Mesendoderm (in vitro differentiated cells): ENCODE measurements at regions not wholly inside any gene's neighbourhood (a gene's known extent, or its start where the extent isn't known, plus 50 kb on each side); places are given as distances from the start of the nearest gene placed in this dataset.

ENCODE experiments used
- DNase-seq: peaks from one replicate; pipeline ENCODE4 v3.0.0; 2013
- H2AK5ac ChIP-seq: 2 replicates; pipeline ENCODE4 v1.6.1; 2013; ENCODE audit warnings: low read length, inconsistent platforms
- H2BK120ac ChIP-seq: 2 replicates; pipeline ENCODE4 v1.6.1; 2013; ENCODE audit warnings: low read depth, mild to moderate bottlenecking, low read length, moderate library complexity, mixed read lengths
- H2BK15ac ChIP-seq: replicated peaks from 2 replicates; pipeline ENCODE4 v1.6.1; 2013; ENCODE audit warnings: low read depth, mild to moderate bottlenecking, moderate library complexity
- H2BK5ac ChIP-seq: 2 replicates; pipeline ENCODE4 v1.6.1; 2013; ENCODE audit warnings: low read length, inconsistent platforms
- H3K18ac ChIP-seq: 2 replicates; pipeline ENCODE4 v1.6.1; 2013; ENCODE audit warnings: mild to moderate bottlenecking, low read length, mixed read lengths
- H3K23ac ChIP-seq: one replicate; pipeline ENCODE4 v1.6.1; 2013; ENCODE audit warnings: low read length
- H3K27ac ChIP-seq: 2 replicates; pipeline ENCODE4 v1.5.1; 2013; ENCODE audit warnings: low read depth, mild to moderate bottlenecking, inconsistent platforms, low read length, moderate library complexity
- H3K27me3 ChIP-seq: 2 replicates; pipeline ENCODE4 v1.6.1; 2013; ENCODE audit warnings: low read length, control low read depth, mild to moderate bottlenecking, inconsistent platforms; ENCODE audit not compliant: insufficient read depth, poor library complexity
- H3K36me3 ChIP-seq: 2 replicates; pipeline ENCODE4 v1.6.1; 2013; ENCODE audit warnings: low read length, inconsistent platforms; ENCODE audit not compliant: control insufficient read depth, insufficient read depth
- H3K4ac ChIP-seq: one replicate; pipeline ENCODE4 v1.6.1; 2013; ENCODE audit warnings: low read depth, mild to moderate bottlenecking, low read length, moderate library complexity
- H3K4me1 ChIP-seq: 2 replicates; pipeline ENCODE4 v1.6.1; 2013; ENCODE audit warnings: low read depth, low read length, inconsistent platforms; ENCODE audit not compliant: control insufficient read depth
- H3K4me2 ChIP-seq: 2 replicates; pipeline ENCODE4 v1.6.1; 2013; ENCODE audit warnings: low read length
- H3K4me3 ChIP-seq: 2 replicates; pipeline ENCODE4 v1.5.1; 2013; ENCODE audit warnings: mild to moderate bottlenecking, low read length
- H3K56ac ChIP-seq: one replicate; pipeline ENCODE4 v1.6.1; 2013; ENCODE audit warnings: low read length
- H3K79me1 ChIP-seq: 2 replicates; pipeline ENCODE4 v1.6.1; 2013; ENCODE audit warnings: low read length, inconsistent platforms
- H3K79me2 ChIP-seq: 2 replicates; pipeline ENCODE4 v1.6.1; 2013; ENCODE audit warnings: mild to moderate bottlenecking, low read length; ENCODE audit not compliant: control insufficient read depth, insufficient read depth
- H3K9ac ChIP-seq: 2 replicates; pipeline ENCODE4 v1.6.1; 2013; ENCODE audit warnings: low read length, inconsistent platforms
- H4K5ac ChIP-seq: one replicate; pipeline ENCODE4 v1.6.1; 2013; ENCODE audit warnings: low read length
- H4K8ac ChIP-seq: one replicate; pipeline ENCODE4 v1.6.1; 2013; ENCODE audit warnings: low read depth, mild to moderate bottlenecking, control low read depth, low read length, moderate library complexity
- WGBS: extraction: QIAGEN DNeasy Blood & Tissue Kit; methylation state at CpG from one replicate; pipeline ENCODE4 v1.1.7; 2013; ENCODE audit warnings: low lambda C conversion rate, missing lambda C conversion rate; ENCODE audit not compliant: insufficient coverage; ENCODE audit errors: extremely low coverage; 5-methylcytosine and 5-hydroxymethylcytosine counted together

DNA sequence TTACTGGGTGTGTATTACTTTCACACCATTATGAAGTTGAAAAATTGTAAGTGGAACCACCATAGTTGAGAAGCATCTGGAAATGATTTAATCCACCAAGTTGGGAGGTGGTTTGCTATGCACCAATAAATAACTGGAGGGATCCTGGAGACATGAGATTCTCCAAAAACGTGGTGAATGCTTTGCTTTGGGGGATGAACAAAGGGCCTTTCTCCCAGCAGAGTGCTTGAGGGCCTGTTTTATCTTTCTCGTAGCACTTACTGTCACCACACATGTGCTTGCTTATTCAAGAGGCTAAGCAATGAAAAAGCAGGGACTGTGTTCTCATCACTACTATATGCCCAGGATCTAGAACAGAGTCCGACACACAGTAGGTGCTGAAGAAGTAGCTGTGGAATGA lies 371.1 kb downstream of the DHX35 start:
- Histone ChIP-seq H2BK5ac (no peak overlapping the region), H3K18ac (no peak overlapping the region), H3K36me3 (no peaks in the 10 kb centered on the region), H4K8ac (no peak overlapping the region), H3K9ac (no peak overlapping the region), H3K27ac (no peak overlapping the region), H3K79me1 (no peaks in the 10 kb centered on the region), H3K4me1 (no peaks in the 10 kb centered on the region), H3K27me3 (no peaks in the 10 kb centered on the region), H3K4ac (no peak overlapping the region), H2BK15ac (no peak overlapping the region), H2BK120ac (no peak overlapping the region), H3K56ac (no peak overlapping the region), H3K4me3 (no peak overlapping the region), H3K79me2 (no peaks in the 10 kb centered on the region), H3K4me2 (no peak overlapping the region), H2AK5ac (no peak overlapping the region), H3K23ac (no peak overlapping the region), H4K5ac (no peak overlapping the region)
- no CpG with 5 or more reads among the region's 3 CpGs for WGBS
- no peak for DNase-seq

- Histone ChIP-seq H3K23ac (no peak overlapping the region), H3K56ac (no peak overlapping the region), H2BK120ac (no peak overlapping the region), H3K4me1 (no peaks in the 10 kb centered on the region), H3K79me1 (no peaks in the 10 kb centered on the region), H3K4ac (no peak overlapping the region), H4K5ac (no peak overlapping the region), H3K9ac (no peak overlapping the region), H3K18ac (no peak overlapping the region), H2AK5ac (no peak overlapping the region), H3K4me2 (no peak overlapping the region), H3K27me3 (no peaks in the 10 kb centered on the region), H3K27ac (no peak overlapping the region), H3K4me3 (no peak overlapping the region), H3K79me2 (no peaks in the 10 kb centered on the region), H2BK5ac (no peak overlapping the region), H2BK15ac (no peak overlapping the region), H3K36me3 (no peaks in the 10 kb centered on the region), H4K8ac (no peak overlapping the region)
- no peak for DNase-seq
- WGBS = no CpG with 5 or more reads among the region's 4 CpGs
These were observed 366.2 kb downstream of the DHX35 start for GRCh38 chr20:39328347-39328746.

DNA sequence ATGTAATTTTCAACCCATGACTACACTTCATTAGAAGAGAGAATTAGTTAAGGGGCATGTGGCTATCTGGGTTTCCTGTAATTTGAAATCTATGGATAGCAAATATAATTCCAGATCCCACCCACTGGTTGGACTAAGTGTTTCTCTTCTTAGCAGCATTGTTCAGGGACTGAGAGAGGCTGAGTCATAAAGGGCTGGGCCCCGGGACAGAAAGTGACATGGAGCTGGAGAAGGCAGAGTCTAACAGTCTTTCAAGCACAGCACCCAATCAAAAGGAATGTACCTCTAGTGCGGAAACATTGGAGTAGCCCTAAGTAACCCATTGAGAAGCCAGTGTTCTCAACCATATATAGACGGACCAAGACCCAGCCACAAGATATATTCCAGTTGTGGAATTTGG lies 363.9 kb downstream of the DHX35 start:
- Histone ChIP-seq H3K79me2 (no peaks in the 10 kb centered on the region), H3K79me1 (no peaks in the 10 kb centered on the region), H3K4me3 (no peak overlapping the region), H2BK5ac (no peak overlapping the region), H2BK15ac (no peak overlapping the region), H3K23ac (no peak overlapping the region), H3K4me1 (no peaks in the 10 kb centered on the region), H3K56ac (no peak overlapping the region), H2BK120ac (no peak overlapping the region), H3K36me3 (no peaks in the 10 kb centered on the region), H3K4me2 (no peak overlapping the region), H3K4ac (no peak overlapping the region), H2AK5ac (no peak overlapping the region), H3K18ac (no peak overlapping the region), H3K27me3 (no peaks in the 10 kb centered on the region), H4K5ac (no peak overlapping the region), H4K8ac (no peak overlapping the region), H3K27ac (no peak overlapping the region), H3K9ac (no peak overlapping the region)
- DNase-seq = no peak
- WGBS = no CpG with 5 or more reads among the region's 3 CpGs

- no CpG with 5 or more reads among the region's 2 CpGs for WGBS
These were observed 356.8 kb downstream of the DHX35 start for GRCh38 chr20:39318911-39319310.

DNA sequence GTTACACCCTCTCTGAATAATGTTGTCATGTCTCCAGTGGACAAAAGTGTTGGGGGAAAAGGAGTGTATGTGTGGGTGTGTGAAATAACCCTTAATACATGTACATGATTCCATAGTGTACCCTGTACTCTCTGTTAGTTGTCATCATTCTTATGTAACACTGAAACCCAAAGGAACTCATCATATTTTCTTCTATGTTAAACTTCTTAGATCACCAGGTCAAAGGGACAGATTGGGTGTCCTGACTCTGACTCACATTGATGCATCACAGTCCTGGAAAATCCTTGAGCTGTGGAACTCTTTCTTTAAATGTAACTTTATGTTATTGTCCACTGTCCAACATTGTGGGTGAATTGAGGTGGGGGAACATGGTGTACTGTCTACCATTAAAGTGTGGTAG lies 350.5 kb downstream of the DHX35 start:
- H4K5ac ChIP-seq = no peak overlapping the region
- H2BK5ac ChIP-seq = no peak overlapping the region
- H2BK15ac ChIP-seq = no peak overlapping the region
- H3K4me2 ChIP-seq = no peak overlapping the region
- H3K9ac ChIP-seq = no peak overlapping the region
- no peak overlapping the region for H3K18ac ChIP-seq
- no peak overlapping the region for H3K4ac ChIP-seq
- H3K56ac ChIP-seq = no peak overlapping the region
- H3K79me1 ChIP-seq = no peaks in the 10 kb centered on the region
- H4K8ac ChIP-seq = no peak overlapping the region
- no peak overlapping the region for H3K4me3 ChIP-seq
- no peaks in the 10 kb centered on the region for H3K27me3 ChIP-seq
- no peak overlapping the region for H3K23ac ChIP-seq
- DNase-seq = no peak
- no peaks in the 10 kb centered on the region for H3K36me3 ChIP-seq
- H3K4me1 ChIP-seq = no peaks in the 10 kb centered on the region
- H2BK120ac ChIP-seq = no peak overlapping the region
- H2AK5ac ChIP-seq = no peak overlapping the region
- H3K79me2 ChIP-seq = no peaks in the 10 kb centered on the region
- no peak overlapping the region for H3K27ac ChIP-seq

More at GRCh38 chr20:39318911-39319310, 356.8 kb downstream of the DHX35 start:
- Histone ChIP-seq H3K27me3 (no peaks in the 10 kb centered on the region), H3K4me2 (no peak overlapping the region), H2BK5ac (no peak overlapping the region), H3K36me3 (no peaks in the 10 kb centered on the region), H3K23ac (no peak overlapping the region), H3K9ac (no peak overlapping the region), H3K56ac (no peak overlapping the region), H4K8ac (no peak overlapping the region), H4K5ac (no peak overlapping the region), H3K27ac (no peak overlapping the region), H2AK5ac (no peak overlapping the region), H3K4me1 (no peaks in the 10 kb centered on the region), H2BK120ac (no peak overlapping the region), H3K79me2 (no peaks in the 10 kb centered on the region), H2BK15ac (no peak overlapping the region), H3K18ac (no peak overlapping the region), H3K4ac (no peak overlapping the region), H3K79me1 (no peaks in the 10 kb centered on the region), H3K4me3 (no peak overlapping the region)
- no peak for DNase-seq

GRCh38 chr20:39311851-39312506 lies 349.8 kb downstream of the DHX35 start:
- no peak overlapping the region for H2BK15ac ChIP-seq
- H4K8ac ChIP-seq = no peak overlapping the region
- H3K4me3 ChIP-seq = no peak overlapping the region
- H2AK5ac ChIP-seq = no peak overlapping the region
- WGBS = no CpG with 5 or more reads among the region's 1 CpG
- no peaks in the 10 kb centered on the region for H3K79me2 ChIP-seq
- H3K79me1 ChIP-seq = no peaks in the 10 kb centered on the region
- DNase-seq = no peak
- H2BK120ac ChIP-seq = no peak overlapping the region
- no peak overlapping the region for H4K5ac ChIP-seq
- no peak overlapping the region for H3K9ac ChIP-seq
- H3K4ac ChIP-seq = no peak overlapping the region
- H3K4me2 ChIP-seq = no peak overlapping the region
- H3K23ac ChIP-seq = no peak overlapping the region
- H3K27ac ChIP-seq = no peak overlapping the region
- H3K27me3 ChIP-seq = no peaks in the 10 kb centered on the region
- no peaks in the 10 kb centered on the region for H3K36me3 ChIP-seq
- no peak overlapping the region for H3K18ac ChIP-seq
- H3K4me1 ChIP-seq = no peaks in the 10 kb centered on the region
- H3K56ac ChIP-seq = no peak overlapping the region
- no peak overlapping the region for H2BK5ac ChIP-seq
